WTC11 (cell line): ENCODE measurements at regions not wholly inside any gene's neighbourhood (a gene's known extent, or its start where the extent isn't known, plus 50 kb on each side); places are given as distances from the start of the nearest gene placed in this dataset.

ENCODE experiments used
- CBFB ChIP-seq: sonication (generic); formaldehyde crosslinking; IDR thresholded peaks from 2 replicates; pipeline ENCODE4 v1.8.1; 2022; ENCODE audit warnings: mild to moderate bottlenecking, low read depth, missing genetic modification reagents
- NFYB ChIP-seq: sonication (generic); formaldehyde crosslinking; conservative IDR thresholded peaks from 2 replicates; pipeline ENCODE4 v1.8.0; 2022; ENCODE audit warnings: low read depth, missing genetic modification reagents
- NR3C1 ChIP-seq: sonication (generic); formaldehyde crosslinking; conservative IDR thresholded peaks from 2 replicates; pipeline ENCODE4 v1.8.1; 2023; ENCODE audit warnings: low read depth, mild to moderate bottlenecking, missing genetic modification reagents
- ZNF138 ChIP-seq: sonication (generic); formaldehyde crosslinking; conservative IDR thresholded peaks from 2 replicates; pipeline ENCODE4 v1.8.1; 2022; ENCODE audit warnings: mild to moderate bottlenecking, moderate library complexity, missing genetic modification reagents
- TF ChIP-seq, protein P1 (sequence below): fragments of 200-600 bp; IDR thresholded peaks from 2 replicates; pipeline ENCODE4 v1.8.0; 2022; ENCODE audit warnings: antibody characterized with exemption

DNA sequence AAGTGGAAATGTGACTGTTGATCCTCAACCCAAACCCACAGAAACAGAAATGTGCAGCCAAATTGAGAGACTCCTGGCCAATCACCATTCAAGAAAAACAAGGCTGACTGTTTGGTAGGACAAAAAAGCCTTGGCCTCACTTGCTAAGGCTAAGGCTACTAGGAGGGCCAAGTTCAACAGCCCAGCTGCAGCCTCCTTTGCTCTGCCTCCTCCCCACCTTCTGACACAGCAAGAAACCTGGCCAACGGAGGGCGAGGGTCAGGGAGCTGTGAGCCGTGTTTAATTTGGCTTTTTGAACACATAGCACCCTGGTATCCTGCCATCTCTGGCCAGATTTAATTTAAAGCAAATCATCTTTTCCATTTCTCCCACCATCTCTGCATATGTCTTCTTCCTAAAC is 165.8 kb upstream of the RAB4A start:
- TF ChIP-seq NR3C1 (CRISPR knock-in tag) (no peak), ZNF138 (CRISPR knock-in tag) (no peak), CBFB (CRISPR knock-in tag) (no peak), NFYB (CRISPR knock-in tag) (no peak)
- TF ChIP-seq, protein P1, sequence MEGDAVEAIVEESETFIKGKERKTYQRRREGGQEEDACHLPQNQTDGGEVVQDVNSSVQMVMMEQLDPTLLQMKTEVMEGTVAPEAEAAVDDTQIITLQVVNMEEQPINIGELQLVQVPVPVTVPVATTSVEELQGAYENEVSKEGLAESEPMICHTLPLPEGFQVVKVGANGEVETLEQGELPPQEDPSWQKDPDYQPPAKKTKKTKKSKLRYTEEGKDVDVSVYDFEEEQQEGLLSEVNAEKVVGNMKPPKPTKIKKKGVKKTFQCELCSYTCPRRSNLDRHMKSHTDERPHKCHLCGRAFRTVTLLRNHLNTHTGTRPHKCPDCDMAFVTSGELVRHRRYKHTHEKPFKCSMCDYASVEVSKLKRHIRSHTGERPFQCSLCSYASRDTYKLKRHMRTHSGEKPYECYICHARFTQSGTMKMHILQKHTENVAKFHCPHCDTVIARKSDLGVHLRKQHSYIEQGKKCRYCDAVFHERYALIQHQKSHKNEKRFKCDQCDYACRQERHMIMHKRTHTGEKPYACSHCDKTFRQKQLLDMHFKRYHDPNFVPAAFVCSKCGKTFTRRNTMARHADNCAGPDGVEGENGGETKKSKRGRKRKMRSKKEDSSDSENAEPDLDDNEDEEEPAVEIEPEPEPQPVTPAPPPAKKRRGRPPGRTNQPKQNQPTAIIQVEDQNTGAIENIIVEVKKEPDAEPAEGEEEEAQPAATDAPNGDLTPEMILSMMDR, result no peak
